GM12878 (cell line): ENCODE measurements at regions not wholly inside any gene's neighbourhood (a gene's known extent, or its start where the extent isn't known, plus 50 kb on each side); places are given as distances from the start of the nearest gene placed in this dataset.

Source experiments
- BHLHE40 ChIP-seq, 2 experiments: fragments of 450-650 bp in 1 of 2; IDR thresholded peaks; 2 replicates each; pipeline ENCODE4 v1.6.1; 2011 to 2017; ENCODE audit warnings: low read depth in 2 of 2, borderline replicate concordance in 1 of 2, improper control_type of control experiment in 1 of 2, low read length in 1 of 2, mild to moderate bottlenecking in 1 of 2
- CHD1 ChIP-seq: IDR thresholded peaks from 2 replicates; pipeline ENCODE4 v1.6.1; 2012; ENCODE audit warnings: low read depth, low read length, improper control_type of control experiment
- DPF2 ChIP-seq: fragments of 450-650 bp; IDR thresholded peaks from 2 replicates; pipeline ENCODE4 v1.6.1; 2017; ENCODE audit warnings: mild to moderate bottlenecking
- IKZF1 ChIP-seq: fragments of 450-650 bp; conservative IDR thresholded peaks from 2 replicates; pipeline ENCODE4 v1.6.1; 2017; ENCODE audit warnings: antibody characterized with exemption, mild to moderate bottlenecking
- KDM1A ChIP-seq: fragments of 200-600 bp; sonication (generic); IDR thresholded peaks from 2 replicates; pipeline ENCODE4 v1.6.1; 2016; ENCODE audit warnings: borderline replicate concordance
- NFIC ChIP-seq: IDR thresholded peaks from 2 replicates; pipeline ENCODE4 v1.6.1; 2012; ENCODE audit warnings: low read depth, mild to moderate bottlenecking, inconsistent platforms, low read length, moderate library complexity
- REST ChIP-seq: IDR thresholded peaks from 2 replicates; pipeline ENCODE4 v1.6.1; 2012; ENCODE audit warnings: mild to moderate bottlenecking, low read depth, low read length
- SP1 ChIP-seq: IDR thresholded peaks from one replicate; pipeline ENCODE4 v1.6.1; 2011; ENCODE audit warnings: low read depth, low read length
- TCF12 ChIP-seq: IDR thresholded peaks from 2 replicates; pipeline ENCODE4 v1.6.1; 2011; ENCODE audit warnings: low read depth, mild to moderate bottlenecking, low read length
- YY1 ChIP-seq: IDR thresholded peaks from 2 replicates; pipeline ENCODE4 v1.6.1; 2011; ENCODE audit warnings: low read depth, mild to moderate bottlenecking, low read length
- TF ChIP-seq, protein P1 (sequence below): fragments of 450-650 bp; IDR thresholded peaks from 2 replicates; pipeline ENCODE4 v1.6.1; 2016; ENCODE audit warnings: mild to moderate bottlenecking

- TF ChIP-seq TCF12 = no peak
- TF ChIP-seq CHD1 = no peak
- TF ChIP-seq KDM1A = no peak
- TF ChIP-seq, protein P1, sequence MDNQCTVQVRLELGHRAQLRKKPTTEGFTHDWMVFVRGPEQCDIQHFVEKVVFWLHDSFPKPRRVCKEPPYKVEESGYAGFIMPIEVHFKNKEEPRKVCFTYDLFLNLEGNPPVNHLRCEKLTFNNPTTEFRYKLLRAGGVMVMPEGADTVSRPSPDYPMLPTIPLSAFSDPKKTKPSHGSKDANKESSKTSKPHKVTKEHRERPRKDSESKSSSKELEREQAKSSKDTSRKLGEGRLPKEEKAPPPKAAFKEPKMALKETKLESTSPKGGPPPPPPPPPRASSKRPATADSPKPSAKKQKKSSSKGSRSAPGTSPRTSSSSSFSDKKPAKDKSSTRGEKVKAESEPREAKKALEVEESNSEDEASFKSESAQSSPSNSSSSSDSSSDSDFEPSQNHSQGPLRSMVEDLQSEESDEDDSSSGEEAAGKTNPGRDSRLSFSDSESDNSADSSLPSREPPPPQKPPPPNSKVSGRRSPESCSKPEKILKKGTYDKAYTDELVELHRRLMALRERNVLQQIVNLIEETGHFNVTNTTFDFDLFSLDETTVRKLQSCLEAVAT = no peak
- no peak for TF ChIP-seq REST
- no peak for TF ChIP-seq YY1
- no peak for TF ChIP-seq BHLHE40 (IDR thresholded peaks at IDR 0.05; ENCODE audit: borderline replicate concordance in 1 of 2, low read depth in 2 of 2, low read length in 1 of 2)
- TF ChIP-seq NFIC = no peak
- TF ChIP-seq IKZF1 = no peak
- no peak for TF ChIP-seq DPF2
- no peak for TF ChIP-seq SP1
- TF ChIP-seq, all 136 proteins: peak for 0
Measured at GRCh38 chr13:76527041-76527440, 359.2 kb downstream of the KCTD12 start (continued).
